ENCODE measurements at regions not wholly inside any gene's neighbourhood (a gene's known extent, or its start where the extent isn't known, plus 50 kb on each side); places are given as distances from the start of the nearest gene placed in this dataset.

- BruUV-seq (replicated peaks): no TSS peak
- no peak for TF ChIP-seq EZH2phosphoT487 (IDR thresholded peaks at IDR 0.05; ENCODE audit: borderline replicate concordance, low read depth, low read length)
- no peak for TF ChIP-seq CTCF (conservative IDR thresholded peaks at IDR 0.05; ENCODE audit: low read length)
- Histone ChIP-seq H3K79me2 (ENCODE audit: insufficient read depth, low read depth, low read length) (no peaks in the 10 kb centered on the region), H4K20me1 (ENCODE audit: insufficient read depth, low read length) (no peaks in the 10 kb centered on the region), H3K4me1 (ENCODE audit: insufficient read depth, low read length, poor library complexity, severe bottlenecking) (no peaks in the 10 kb centered on the region), H2AFZ (ENCODE audit: low read length) (no peak overlapping the region), H3K9me2 (ENCODE audit: insufficient read depth, low read length) (no peaks in the 10 kb centered on the region), H3K4me2 (ENCODE audit: low read length) (no peak overlapping the region), H3K4me3 (ENCODE audit: low read depth, low read length, poor library complexity, severe bottlenecking) (no peak overlapping the region), H3K9me3 (ENCODE audit: low read length) (no peaks in the 10 kb centered on the region), H3K27ac (ENCODE audit: low read depth, low read length, poor library complexity, severe bottlenecking) (no peak overlapping the region), H3K36me3 (ENCODE audit: insufficient read depth, low read length) (no peaks in the 10 kb centered on the region)
- no peak for DNase-seq (ENCODE audit: low spot score)
- POLR2A ChIA-PET: interaction anchor here (0.9 to 1.1 kb wide), 4 partner anchors 10 to 40 kb away, joined by 3 to 5 read pairs (median 3); no protein-coding TSS in a partner anchor
- intact Hi-C loops (cut with micrococcal nuclease; ENCODE audit: unreplicated experiment): no loop called here
- CTCF ChIA-PET (ENCODE audit: unreplicated experiment): interaction anchor here (0.6 kb wide), 1 partner anchor 138 kb away, joined by 3 read pairs; no protein-coding TSS in a partner anchor
Observed at GRCh38 chr4:24104158-24104565, 214.3 kb upstream of the PPARGC1A start.

GRCh38 chr4:24103434-24104157 lies 213.7 kb upstream of the PPARGC1A start:
- ChIA-PET POLR2A (interaction anchor here (0.6 to 1.1 kb wide), 3 partner anchors 10 to 1664 kb away, joined by 3 to 5 read pairs (median 5); no protein-coding TSS in a partner anchor), CTCF (ENCODE audit: unreplicated experiment) (interaction anchor here (0.6 kb wide), 1 partner anchor 138 kb away, joined by 3 read pairs; no protein-coding TSS in a partner anchor)
- H4K20me1 ChIP-seq (ENCODE audit: insufficient read depth, low read length): no peaks in the 10 kb centered on the region
- H3K9me3 ChIP-seq (ENCODE audit: low read length): no peaks in the 10 kb centered on the region
- no peak overlapping the region for H2AFZ ChIP-seq (ENCODE audit: low read length)
- H3K27ac ChIP-seq (ENCODE audit: low read depth, low read length, poor library complexity, severe bottlenecking): no peak overlapping the region
- H3K79me2 ChIP-seq (ENCODE audit: insufficient read depth, low read depth, low read length): no peaks in the 10 kb centered on the region
- intact Hi-C loops (cut with micrococcal nuclease; ENCODE audit: unreplicated experiment): no loop called here
- H3K4me2 ChIP-seq (ENCODE audit: low read length): no peak overlapping the region
- H3K9me2 ChIP-seq (ENCODE audit: insufficient read depth, low read length): no peaks in the 10 kb centered on the region
- BruUV-seq (replicated peaks): no TSS peak
- no peaks in the 10 kb centered on the region for H3K36me3 ChIP-seq (ENCODE audit: insufficient read depth, low read length)
- TF ChIP-seq EZH2phosphoT487 (IDR thresholded peaks at IDR 0.05; ENCODE audit: borderline replicate concordance, low read depth, low read length) (no peak), CTCF (conservative IDR thresholded peaks at IDR 0.05; ENCODE audit: low read length) (no peak)
- no peak for DNase-seq (ENCODE audit: low spot score)
- H3K4me1 ChIP-seq (ENCODE audit: insufficient read depth, low read length, poor library complexity, severe bottlenecking): no peaks in the 10 kb centered on the region
- H3K4me3 ChIP-seq (ENCODE audit: low read depth, low read length, poor library complexity, severe bottlenecking): no peak overlapping the region

GRCh38 chr4:24102621-24103020 lies 212.8 kb upstream of the PPARGC1A start:
- H3K9me2 ChIP-seq (ENCODE audit: insufficient read depth, low read length): no peaks in the 10 kb centered on the region
- CTCF ChIA-PET (ENCODE audit: unreplicated experiment): no interaction called here
- no peaks in the 10 kb centered on the region for H4K20me1 ChIP-seq (ENCODE audit: insufficient read depth, low read length)
- DNase-seq (ENCODE audit: low spot score): no peak
- H3K36me3 ChIP-seq (ENCODE audit: insufficient read depth, low read length): no peaks in the 10 kb centered on the region
- no peaks in the 10 kb centered on the region for H3K4me1 ChIP-seq (ENCODE audit: insufficient read depth, low read length, poor library complexity, severe bottlenecking)
- intact Hi-C loops (cut with micrococcal nuclease; ENCODE audit: unreplicated experiment): no loop called here
- no peaks in the 10 kb centered on the region for H3K9me3 ChIP-seq (ENCODE audit: low read length)
- no TSS peak for BruUV-seq (replicated peaks)
- no peak for TF ChIP-seq CTCF (conservative IDR thresholded peaks at IDR 0.05; ENCODE audit: low read length)
- TF ChIP-seq EZH2phosphoT487 (IDR thresholded peaks at IDR 0.05; ENCODE audit: borderline replicate concordance, low read depth, low read length): no peak
- POLR2A ChIA-PET: no interaction called here
- H3K27ac ChIP-seq (ENCODE audit: low read depth, low read length, poor library complexity, severe bottlenecking): no peak overlapping the region
- H2AFZ ChIP-seq (ENCODE audit: low read length): no peak overlapping the region
- no peak overlapping the region for H3K4me3 ChIP-seq (ENCODE audit: low read depth, low read length, poor library complexity, severe bottlenecking)
- no peaks in the 10 kb centered on the region for H3K79me2 ChIP-seq (ENCODE audit: insufficient read depth, low read depth, low read length)
- no peak overlapping the region for H3K4me2 ChIP-seq (ENCODE audit: low read length)
